NCI-H774 (cell line): ENCODE measurements at regions not wholly inside any gene's neighbourhood (a gene's known extent, or its start where the extent isn't known, plus 50 kb on each side); places are given as distances from the start of the nearest gene placed in this dataset.
"Not testable (repeated sequence)": the region's sequence is repeated elsewhere in the genome, so short reads cannot be mapped to it uniquely, and the experiment has no call there.

ENCODE experiments used
- DNase-seq: peaks from one replicate; lab custom pipeline; 2025; lab: John Stamatoyannopoulos, UW

DNA sequence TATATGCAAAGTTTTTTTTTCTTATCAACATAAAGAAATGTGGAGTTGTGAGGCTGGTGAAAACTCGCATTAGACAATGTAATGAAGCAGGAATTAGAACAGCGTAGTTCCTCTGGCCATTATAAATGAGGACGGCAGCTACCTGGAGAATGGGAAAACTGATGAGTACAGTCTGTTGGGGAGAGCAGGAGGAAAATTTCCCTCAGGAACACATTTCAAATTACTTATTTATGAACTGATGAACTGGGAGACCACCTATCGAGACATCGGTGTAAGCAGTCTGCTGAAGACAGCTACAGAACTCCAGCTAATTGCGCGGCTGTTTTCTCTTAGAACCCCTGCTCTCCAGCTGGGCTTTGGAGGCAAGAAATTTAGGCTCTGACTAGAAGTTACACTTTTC is 343.9 kb upstream of the CLINT1 start:
- no peak for DNase-seq

DNA sequence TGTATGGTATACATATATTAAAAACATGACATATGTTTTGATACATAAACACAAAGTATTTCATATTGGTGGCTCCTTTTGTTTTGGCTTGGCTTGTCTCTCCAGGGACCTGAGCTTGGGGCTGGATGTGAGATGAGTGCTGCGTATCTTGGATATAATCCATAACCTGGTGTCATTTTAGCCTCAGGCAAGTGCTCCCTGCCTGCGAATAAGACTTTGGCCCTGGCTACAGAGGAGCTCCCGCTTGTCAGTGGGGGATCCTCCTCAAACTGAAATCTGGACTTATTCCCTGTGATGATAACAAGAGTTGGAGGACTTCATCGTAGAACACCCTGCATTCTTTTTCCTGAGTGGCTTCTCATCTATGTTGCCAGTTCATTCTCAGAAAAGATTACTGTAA is 341.7 kb upstream of the CLINT1 start:
- no peak for DNase-seq

DNA sequence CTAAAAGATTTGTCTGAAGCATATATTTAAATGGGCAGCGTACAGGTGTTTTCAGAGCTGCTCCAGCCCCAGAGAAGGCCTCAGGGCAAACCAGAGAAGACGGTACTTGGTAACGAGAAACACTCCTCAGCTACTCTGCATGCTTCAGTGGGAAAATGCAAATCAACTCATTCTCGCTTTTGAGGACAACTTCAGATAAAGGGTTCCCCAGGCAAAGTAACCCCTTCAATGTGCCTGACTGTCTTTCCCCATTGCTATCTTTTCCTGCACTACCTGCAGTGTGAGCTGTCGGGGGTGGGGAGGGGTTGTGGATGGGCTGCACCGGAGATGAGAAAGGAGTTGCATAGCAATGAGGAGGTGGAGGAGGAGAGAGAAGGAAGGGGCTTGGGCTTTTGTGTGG is 339.7 kb upstream of the CLINT1 start:
- DNase-seq = no peak

DNA sequence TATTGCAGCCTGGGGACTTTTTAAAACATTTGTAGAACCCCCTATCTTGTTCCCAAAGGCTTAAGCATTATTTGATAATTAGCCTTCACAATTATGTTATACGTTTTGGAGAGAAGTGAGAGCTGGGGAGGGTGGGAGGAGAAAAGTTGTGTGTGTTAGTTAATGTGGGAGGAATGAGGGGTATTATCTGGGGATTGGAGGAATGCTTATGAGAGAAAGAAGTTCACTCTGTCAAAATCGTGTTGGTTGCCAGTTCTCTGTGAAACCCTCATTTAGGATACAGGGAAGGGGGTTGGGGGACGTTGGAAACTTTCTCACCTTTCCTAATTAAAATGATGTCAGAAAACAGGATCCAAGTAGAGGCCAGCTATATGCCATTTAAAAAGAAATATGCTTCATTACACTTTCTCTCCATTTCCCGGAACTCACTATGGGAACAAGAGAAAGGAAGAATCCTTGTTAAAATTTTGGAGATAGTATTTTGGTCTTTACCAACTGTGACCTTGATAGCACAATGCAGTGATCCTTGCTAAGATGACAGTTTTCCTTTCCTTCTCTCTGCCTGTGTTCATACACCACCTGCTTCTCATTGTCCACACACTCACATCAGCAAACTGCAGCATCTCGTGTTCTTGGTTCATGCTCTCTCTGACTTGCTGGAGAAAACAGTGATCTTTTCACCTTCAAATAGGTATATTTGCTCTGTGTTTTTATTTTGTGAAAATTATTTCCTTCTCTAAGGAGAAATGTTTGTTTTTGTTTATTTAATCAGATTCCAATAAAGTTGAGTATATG is 336.7 kb upstream of the CLINT1 start:
- no peak for DNase-seq

DNA sequence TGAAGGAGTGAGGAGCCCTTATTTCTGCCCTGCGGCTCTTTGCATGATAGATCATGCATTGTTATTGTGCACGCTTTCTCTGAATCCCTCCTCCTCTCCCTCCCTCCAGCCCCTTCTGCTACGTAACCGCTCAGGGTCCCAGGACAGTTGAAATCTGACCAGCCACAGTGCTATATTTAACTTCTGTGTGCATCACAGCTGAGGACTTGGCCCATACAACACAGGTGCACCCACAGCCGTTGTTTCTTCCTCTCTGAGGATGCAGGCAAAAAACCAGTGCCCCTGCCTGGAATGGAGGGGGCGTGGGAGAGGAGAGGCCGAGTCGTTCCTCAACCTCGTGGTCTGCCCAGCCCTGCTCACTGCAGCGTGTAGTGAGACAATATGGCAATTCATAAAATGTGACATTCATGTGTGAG is 335.6 kb upstream of the CLINT1 start:
- DNase-seq = no peak

DNA sequence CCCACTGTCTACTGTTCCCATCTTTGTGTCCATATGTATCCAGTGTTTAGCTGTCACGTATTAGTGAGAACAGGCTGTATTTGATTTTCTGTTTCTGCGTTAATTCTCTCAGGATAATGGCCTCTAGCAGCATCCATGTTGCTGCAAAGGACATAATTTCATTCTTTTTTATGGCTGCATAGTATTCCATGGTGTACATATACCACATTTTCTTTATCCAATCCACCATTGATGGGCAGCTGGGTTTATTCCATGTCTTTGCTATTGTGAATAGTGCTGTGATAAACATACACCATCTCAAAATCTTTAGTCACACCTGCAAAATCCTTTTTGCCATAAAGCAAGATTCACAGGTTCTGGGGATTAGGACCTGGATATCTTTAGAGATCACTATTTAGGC is 334.4 kb upstream of the CLINT1 start:
- DNase-seq = not testable (repeated sequence)

DNA sequence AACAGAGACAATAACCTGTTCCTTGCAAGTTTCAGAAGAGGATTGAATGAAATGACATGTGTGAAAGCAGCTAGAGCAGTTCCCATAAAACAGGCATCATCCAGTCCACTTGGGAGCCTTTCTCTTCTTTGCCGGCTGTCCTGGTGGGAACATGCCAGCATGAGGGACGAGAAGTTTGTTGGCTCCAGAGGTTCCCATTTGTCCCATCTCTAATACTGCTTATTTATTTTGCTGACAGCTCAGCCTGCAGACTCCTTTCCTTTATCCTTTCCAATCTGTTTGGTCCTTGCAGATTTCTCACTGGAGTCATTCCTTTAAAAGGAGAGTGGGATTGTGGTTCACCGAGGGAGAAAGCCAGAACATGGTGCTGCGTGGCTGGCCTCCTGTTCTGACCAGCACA is 321.5 kb upstream of the CLINT1 start:
- no peak for DNase-seq

DNA sequence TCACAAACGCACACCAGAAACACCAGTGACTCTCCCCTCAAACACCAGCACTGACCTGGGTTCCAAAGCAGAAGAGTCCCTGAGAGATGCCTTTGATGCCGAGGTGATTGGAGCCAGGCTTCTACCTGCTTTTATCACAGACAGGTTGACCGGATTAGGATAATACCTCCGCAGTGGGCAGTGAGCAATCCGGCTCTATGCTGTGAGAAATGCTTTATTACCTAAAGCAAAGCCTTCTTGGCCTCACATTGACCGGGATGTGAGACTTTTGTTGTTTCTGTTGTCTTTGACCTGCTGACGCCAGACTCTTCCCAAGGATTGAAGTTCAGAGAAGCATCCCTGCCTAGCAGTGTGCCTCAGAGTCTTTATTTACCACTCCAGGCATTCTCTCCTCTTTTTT is 320.3 kb upstream of the CLINT1 start:
- DNase-seq = no peak

DNA sequence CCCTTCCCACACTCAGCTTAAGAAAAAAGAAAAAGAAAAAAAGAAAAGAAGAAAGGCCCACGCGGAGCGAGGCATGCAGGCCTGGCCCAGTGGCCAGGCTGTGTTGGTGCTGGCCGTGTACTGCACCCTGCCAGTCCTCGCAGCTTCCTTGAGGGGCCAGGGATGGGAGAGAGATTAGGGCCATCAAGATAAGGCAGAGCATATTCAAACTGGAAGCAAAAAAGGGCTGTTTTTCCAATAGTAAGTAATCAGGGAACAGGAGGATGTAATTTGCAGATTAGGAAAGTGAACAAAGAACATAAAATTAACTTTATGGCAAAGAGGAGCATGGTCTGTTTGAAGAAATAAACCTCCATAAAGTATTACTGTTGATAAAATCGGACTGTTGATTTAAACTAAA is 319.6 kb upstream of the CLINT1 start:
- no peak for DNase-seq

DNA sequence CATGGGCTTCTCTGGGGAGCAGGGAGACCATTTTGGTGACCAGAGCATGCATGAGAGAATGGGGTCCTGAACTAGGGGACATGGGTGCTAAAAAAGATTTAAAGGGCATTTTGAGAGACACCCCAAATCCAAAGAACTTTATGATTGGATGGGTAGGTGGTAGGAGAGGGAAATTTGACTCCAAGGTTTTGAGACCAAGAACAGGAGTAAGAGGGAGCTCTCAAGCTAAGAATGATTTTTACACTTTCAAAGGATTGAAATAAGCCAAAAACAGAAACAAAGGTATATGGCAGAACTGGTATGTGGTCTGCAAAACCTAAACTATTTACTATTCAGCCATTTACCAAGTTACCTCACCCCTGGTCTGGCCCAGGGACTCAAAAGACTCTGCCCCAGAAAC is 318.2 kb upstream of the CLINT1 start:
- DNase-seq = no peak

DNA sequence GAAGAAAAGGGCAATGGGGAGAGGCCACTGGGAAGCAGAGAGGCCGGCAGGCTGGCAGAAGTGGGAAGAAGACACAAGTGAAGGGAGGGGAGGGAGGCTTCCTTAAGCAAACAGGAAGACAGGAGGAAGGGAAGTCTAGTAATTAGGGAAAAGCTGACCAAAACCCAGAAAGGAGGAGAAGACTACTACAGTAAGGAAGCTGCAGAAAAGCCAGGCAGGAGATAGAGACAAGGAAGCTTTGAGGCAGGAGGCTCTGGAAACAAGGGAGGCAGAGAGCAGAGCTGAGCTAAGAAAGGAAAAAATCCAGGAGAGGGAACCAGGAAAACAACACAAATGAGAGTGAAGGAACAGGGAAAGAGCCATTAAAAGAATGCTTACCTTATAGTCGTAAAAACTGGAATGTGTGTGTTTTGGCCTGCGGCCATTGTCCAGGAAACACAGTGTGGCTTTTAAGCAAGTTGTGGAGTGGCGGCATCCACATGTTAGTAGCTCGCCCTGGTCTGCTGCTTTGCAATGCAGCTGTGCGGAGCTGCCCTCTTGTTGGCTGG is 317.1 kb upstream of the CLINT1 start:
- no peak for DNase-seq

DNA sequence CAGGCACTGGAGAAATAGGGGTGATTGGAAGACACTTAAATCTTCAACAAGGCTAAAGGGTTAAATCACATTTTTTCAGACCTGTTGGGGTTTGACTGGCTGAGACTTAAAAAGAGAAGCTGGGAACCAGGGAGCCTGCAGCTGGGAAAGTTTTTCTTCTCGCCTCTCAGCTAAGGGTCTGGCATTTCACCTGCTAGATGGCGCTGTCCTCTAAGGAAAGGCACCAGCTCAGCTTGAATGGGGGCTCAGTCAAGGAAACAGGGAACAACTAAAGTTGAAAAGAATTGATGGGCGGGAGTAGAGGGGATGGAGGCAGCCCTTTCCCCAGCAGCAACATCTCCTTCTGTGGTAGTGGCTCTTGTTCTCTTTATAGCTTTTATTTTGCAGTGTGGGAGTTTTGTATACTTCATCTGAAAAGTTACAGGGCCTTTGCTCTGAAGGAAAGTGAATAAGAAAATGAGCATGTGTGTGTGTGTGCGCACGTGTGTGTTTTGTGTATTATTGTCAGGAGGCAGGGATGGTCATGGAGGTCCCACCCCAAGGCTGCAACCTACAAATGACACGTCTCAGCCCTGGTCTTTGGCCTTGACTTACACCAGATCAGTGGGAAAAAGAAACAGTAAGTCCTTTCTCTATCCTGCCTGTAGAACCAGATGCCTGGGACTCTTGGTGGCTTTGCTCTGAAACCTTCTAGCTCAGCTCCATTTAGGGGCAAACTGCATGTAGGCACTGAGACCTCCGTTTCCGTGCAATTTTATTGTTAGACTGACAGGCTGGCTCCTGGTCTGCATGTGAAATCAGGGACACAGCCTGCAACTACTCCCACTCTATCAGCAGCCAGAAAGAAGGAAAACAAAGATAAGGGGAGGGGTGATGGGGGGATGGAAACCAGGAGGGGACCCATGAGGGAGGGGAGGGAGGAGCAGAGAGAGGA is 316.2 kb upstream of the CLINT1 start:
- DNase-seq = no peak

DNA sequence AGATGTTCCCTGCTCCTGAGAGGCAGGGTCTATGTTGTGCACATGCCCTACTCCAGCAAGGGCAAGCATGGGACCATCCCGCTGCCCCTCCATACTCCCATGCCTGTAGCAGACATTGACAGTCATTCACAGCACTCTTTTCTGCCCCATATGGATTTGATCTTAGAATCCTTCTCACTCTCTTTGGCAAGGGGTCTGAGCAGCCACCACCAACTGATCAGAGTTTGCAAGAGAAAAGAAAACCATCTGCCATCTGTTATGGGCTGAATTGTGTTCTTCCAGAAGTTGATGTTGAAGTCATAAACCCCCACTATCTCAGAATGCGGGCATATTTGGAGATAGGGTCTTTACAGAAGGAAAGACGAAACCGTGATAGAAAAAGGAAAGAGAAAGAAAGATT is 315.1 kb upstream of the CLINT1 start:
- DNase-seq = no peak

DNA sequence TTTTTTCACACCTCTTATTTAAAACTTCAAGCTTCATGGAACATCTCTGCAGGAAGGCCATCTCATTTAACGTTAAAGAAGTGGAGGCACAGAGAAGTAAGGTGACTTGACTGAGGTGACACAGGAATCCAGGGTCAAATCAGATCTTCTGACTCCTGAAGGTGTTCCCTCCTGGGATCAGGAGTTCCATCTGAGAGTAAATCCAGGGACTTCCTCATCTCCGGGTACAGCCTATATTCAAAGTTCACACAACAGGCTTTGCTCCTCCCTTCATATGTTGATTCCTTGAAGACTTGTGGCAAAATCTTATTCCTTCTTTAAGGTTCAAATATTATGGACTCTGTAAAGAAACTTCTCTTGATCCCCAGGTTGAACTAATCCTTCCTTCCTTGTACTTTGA is 313.1 kb upstream of the CLINT1 start:
- no peak for DNase-seq

DNA sequence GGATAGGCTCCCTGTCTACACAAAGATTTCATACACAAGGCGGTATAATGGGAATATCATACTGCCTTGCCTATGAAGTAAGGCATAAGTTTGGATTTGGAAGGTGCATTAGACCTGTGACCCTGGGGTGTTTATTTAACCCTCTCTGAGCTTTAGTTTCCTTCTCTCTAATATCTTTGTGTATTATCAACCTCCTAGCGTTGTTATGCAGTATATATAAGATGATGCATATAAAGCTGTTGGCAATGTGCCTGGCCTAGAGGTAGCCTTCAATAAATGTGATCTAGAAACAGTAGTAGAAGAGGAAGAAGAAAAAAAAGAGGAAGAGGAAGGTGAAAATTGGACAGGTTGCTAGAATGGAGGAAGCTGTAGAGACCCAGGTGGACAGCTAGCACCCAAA is 311.6 kb upstream of the CLINT1 start:
- DNase-seq = no peak

DNA sequence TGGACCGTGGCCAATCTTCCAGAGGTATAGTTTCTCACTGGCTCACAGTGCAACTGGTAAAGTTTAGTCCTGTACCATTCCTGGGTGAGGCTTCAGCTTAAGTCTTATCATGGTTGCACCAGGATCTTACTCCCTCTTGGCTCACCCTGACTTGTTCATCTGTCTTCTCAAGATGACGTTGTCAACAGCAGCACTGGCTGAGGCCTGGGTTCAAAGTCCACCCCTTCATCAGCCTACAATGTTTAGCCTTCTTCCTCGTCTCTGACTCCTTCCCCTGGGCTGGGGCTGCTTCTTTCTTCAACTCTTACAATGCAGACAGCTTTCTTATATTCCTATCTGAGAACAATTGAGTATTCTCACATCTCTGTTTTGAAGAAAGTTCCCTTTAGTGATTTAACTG is 311.1 kb upstream of the CLINT1 start:
- DNase-seq = no peak

DNA sequence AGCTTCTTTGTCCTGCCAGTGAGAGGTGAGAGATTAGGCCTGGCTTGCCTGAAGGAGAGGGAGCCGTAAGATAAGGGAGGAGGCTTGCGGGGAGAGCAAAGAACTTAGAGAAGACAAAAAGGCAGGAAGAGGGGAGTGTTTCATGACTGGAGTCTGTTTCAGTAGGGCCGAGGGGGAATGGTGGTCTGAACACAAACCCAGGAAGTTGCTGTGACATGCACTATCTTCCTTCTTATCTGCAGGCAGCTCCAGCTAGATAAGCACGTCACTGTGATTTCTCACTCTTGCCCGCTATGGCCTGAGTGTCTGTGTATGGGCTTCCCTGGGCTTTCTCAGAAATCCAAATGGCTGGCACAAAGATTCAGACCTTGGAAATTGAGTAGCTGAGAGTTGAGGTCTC is 307.5 kb upstream of the CLINT1 start:
- no peak for DNase-seq

DNA sequence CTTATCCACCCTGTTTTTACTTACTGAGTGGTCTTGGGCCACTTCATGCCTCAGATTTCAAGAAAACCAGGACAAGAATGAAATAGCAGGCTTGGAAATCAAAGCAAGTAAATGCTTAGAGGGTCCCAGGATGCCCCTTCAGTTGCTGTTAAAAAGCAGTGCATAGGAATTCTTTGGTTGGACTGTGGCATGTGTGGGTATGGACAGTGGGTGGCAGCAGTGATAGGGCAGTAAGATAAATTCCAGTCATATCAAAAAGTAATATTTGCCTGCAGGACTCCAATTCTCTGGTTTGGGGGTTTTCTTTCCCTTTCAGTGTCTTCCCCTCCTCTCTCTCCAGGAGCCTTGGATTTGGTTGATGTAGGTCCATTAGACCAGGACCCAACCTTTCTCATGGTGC is 306.7 kb upstream of the CLINT1 start:
- no peak for DNase-seq

DNA sequence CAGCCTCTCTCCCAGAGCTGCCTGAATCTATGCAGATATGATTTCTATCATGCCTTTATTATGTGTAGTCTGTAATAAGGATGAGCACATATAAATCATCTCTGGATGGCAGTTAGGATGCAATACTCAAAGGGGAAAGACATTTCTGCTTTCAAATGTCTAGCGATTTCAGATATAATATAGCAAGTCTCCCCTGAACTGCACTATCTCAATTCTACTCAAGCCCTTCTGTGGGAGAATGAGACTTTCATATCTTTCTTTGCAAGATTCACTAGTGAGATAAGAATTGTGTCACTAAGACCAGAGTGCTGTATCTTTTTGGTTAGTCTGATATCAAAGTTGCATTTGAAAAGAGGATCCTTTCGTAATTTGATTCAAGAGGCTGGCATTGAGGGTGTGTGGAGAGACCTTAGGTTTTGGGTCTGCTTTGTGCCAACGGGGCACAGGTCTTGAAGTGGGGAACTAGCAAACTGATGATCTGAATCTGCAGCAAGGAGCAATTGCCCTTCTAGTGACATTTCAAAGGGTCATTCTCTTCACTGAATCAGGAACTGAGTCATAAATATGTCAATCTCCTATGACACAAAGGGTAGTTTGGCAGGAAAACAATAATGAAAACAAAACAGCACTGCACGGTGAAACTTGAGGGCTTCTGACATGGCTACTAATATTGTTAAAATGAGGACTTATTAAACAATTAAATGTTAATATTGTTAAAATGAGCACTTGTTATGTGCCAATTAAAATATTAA is 305.5 kb upstream of the CLINT1 start:
- DNase-seq = no peak

DNA sequence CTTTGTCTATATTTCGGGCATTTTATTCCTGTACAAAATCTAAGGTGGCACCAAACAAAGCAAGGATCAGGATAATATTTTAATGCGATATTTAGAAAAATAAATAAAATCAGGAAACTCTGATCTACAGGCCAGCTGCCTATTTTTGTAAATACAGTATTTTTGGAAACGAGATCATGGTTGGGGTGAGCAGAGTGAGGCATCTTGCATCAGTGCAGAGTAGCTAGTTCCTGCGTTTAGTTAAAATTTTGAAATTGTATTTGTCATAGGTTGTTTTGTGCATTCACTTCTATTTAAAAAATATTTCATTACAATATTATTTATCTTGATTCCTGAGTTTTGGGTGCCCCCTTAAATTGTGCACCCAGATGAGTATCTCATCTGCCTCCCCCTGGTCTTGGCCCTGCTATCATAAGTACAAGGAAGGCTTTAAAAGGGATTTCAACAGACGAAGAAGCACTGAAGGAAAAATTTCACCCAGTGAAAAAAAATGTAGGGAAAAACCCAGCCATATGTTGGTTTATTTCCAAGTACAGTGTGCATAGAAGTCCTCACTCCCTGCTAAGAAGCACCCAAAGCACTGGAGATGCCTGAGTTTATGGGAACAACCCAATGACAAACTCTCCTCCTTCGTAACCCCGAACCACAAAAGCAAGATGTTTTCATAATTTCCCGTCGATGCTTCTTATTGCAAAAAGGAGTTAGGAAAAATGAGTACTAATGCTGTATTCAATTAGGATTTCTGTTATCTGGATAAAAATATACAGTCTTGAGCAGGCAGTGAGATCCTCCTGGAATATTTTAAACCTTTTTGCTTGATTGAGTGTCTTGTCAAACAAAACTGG is 304.7 kb upstream of the CLINT1 start:
- no peak for DNase-seq

DNA sequence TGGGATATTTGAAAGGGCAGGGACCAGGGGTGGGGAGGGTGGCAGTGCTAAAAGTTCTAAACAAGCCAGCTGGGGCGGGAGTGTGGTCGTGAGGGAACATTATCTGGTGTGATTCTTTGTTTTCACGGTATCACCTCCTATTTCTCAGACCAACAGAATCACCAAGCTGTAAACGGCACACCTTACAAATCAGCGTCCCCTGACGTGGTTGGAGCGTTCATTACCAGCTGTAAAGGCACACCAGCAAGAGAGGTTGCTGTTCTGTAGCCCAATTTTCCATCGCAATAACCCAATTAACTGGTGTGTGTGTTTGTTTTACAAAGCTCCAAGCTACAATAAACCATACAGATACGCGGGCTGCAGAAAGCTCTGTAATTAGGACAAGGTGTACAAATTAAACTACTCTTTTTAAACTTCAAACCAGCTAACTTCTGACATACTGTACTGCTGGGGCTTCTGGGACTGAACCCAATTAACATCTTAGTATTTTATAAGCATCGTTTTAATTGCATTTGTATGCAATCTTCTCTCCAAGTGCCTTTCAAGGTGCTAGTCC is 303.6 kb upstream of the CLINT1 start:
- no peak for DNase-seq
